Activated CD4-positive, alpha-beta T cell treated with anti-CD3 and anti-CD28 coated beads for 4 hours (primary cell): ENCODE measurements at regions not wholly inside any gene's neighbourhood (a gene's known extent, or its start where the extent isn't known, plus 50 kb on each side); places are given as distances from the start of the nearest gene placed in this dataset.
"Not testable (repeated sequence)": the region's sequence is repeated elsewhere in the genome, so short reads cannot be mapped to it uniquely, and the experiment has no call there.

ENCODE experiments used
- DNase-seq, 2 donors: peaks; one replicate each; pipeline ENCODE4 v3.0.0-alpha.2; 2020

GRCh38 chr3:59401924-59402323 is 352.1 kb upstream of the CFAP20DC start:
- no peak for DNase-seq

DNA sequence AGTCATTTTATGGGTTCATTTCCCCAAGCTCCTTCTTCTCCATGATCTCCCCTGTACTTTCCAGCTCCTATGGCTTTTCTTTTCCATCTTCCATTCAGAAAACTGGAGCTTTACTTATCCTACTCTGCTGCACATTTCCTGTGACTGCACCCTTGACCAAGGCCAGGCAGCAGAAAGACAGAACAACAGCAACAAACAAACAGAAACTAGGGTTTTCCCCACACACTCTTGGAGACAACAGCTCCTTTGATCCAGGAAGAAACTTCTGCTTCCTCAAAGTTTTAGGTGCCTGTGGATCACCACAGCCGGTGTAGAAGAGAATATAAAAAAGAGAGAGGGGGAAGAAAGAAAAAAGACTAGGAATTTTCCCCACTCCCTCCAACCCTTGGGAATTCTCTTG is 342.3 kb upstream of the CFAP20DC start:
- no peak for DNase-seq

- no peak for DNase-seq
Observed at GRCh38 chr3:59391131-59391530, 341.3 kb upstream of the CFAP20DC start.

DNA sequence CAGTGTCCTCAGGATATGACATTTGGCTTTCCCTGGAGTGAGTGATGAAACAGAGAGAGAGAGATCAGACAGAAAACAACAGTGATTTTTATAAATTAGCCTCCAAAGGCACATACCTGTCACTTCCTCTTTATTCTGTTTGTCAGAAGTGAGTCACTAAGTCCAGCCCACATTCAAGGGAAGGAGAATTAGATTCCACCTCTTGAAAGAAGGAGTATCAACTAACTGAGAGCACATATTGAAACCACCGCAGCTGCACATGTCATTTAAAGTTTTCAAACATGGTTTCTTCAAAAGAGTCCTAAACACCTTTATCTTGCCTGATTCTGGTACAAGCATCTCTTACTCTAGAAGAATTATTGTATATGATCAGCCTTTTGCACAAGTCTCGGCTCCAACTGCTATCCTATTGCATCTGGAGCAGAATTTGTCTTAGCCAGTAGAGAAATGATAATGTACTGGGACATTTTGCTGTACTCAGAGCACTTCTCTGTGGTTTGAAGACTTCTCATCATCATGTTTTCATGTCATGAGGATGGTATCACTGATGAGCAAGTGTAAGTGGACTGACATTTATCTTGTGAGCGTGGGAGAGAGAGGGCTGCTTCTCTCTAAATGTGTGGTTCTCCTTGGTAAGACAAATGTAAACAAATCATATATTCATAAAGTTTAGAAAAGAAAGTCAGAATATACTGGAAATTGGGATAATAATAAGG is 338.9 kb upstream of the CFAP20DC start:
- peak in 1 of 2 donors; percentile 19 for DNase-seq

GRCh38 chr3:59386165-59386564 is 336.3 kb upstream of the CFAP20DC start:
- no peak for DNase-seq

GRCh38 chr3:59385547-59385946 is 335.7 kb upstream of the CFAP20DC start:
- no peak for DNase-seq

DNA sequence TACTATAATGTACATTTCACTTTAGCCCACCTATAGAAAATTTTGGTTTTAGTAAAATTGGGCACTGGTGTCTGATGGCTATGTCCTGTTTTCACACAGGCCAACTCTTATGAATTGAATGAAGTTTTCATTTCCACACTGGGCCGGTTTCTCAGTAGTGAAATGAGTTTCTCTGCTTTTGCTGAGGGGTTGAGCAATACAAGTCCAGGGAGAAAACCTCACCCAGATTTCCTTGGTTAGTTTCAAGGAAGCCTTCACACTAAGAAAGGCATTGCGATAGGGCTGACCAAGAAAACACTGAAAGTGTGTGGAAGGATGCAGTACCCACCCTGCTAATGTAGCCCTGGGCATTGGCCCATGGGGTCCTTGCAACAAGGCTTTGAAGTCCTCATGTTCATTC is 331.5 kb upstream of the CFAP20DC start:
- DNase-seq, result no peak

GRCh38 chr3:59380146-59380545 is 330.3 kb upstream of the CFAP20DC start:
- no peak for DNase-seq

DNA sequence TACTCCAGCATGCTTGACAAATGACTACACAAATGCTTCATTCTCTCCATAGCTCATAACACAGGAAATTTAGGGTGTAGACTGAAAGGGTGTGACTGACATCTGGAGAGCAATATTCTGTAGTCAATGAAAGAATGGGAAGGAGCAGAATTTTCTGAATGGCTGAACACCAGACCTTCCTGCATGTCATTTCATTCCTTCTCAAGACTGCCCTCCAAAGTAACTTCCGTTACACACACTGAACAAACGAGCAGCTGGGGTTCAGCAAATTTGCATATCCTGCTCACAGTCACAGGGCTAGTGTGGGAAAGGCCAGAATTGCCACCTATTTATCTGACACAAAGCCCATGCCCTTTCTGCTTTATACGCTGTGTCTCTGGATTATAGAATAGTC is 325.0 kb upstream of the CFAP20DC start:
- DNase-seq, result no peak

DNA sequence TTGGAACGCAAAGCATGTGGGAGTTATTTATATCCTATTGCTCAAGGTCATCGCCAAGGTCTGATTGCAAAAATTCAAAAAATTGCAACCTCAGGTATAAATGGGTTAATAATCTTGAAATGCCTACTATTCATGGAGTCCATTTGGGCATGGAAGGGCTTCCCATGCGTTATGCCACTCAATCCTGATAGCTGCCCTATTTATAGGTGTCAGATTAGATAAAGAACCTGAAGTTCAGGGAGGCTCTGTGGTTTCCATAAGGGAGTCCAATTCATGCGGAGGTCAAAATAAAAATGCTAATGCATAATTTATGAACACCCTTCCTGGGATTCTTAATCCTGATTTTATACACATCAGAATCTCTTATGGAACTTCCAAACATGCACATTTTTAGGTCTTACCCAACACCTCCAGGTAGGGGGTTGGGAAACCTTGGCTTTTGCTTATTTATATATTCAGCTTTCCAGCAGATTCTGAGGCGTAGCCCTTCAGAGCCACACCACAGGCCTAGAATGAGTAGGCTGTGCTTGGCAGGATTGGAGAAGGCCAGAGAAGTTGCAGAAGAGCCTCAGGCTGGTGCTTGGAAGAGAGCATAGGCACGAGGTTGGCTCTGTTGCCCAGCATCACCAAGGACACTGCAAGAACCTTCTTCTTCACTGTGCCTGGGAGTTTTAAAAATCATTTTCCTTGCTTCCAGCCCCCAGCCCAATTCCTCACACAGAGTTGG is 324.4 kb upstream of the CFAP20DC start:
- no peak for DNase-seq

DNA sequence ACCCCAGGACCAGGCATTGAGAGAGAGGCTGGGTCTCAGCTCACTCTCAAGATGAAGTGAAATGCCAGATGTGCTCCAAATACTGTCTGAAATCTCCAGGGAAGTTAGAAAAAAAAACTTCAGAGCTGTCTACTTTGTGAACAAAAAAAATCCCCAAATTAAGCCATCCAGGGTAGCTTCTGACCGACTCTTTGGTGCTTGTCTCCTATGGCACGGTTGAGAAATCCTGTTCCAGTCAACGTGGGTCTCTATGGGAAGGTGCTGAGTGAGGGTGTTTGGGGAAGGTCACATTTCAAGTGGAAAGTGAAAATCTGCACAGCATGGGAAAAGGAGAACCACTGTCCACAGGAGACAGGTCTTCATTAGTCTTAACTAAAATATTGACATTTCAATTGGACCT is 322.5 kb upstream of the CFAP20DC start:
- DNase-seq, result no peak

GRCh38 chr3:59368900-59369675 is 319.3 kb upstream of the CFAP20DC start:
- DNase-seq, result no peak

DNA sequence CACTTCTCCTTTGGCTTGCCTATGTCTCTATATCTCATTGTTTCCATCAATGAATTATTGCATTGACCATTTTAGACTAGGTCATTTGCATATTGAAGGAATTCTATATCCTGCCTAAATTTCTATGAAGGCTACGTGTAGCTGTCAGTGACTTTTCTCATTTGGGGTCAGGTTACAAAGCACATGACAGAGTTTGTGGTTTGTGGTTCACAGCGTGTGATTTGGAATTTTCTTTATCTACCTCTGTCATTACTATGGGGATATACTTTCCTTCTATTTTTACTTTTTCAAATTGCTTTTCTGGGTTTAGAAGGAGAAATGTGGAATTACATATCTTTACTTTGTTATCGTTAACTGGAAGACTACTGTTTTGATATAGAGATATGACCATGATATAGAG is 317.3 kb upstream of the CFAP20DC start:
- no peak for DNase-seq

DNA sequence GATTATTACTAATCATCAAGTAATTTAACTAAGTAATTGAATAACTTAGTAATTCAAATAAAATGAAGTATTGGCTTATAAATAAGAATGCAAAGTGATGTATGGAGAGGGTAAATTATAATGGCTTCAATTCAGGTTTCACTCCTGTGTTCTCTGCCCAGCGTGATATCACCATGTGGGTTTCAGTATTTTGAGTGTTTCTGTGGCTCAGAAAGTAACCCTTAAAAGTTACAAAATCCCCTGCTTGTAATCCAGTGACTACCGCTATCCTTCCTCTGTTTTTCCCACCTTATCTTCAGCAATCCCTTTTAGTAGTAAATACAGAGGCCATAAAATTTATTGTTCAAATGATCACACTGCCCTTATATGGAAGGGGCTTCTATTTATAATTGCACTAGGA is 316.4 kb upstream of the CFAP20DC start:
- DNase-seq, result no peak

DNA sequence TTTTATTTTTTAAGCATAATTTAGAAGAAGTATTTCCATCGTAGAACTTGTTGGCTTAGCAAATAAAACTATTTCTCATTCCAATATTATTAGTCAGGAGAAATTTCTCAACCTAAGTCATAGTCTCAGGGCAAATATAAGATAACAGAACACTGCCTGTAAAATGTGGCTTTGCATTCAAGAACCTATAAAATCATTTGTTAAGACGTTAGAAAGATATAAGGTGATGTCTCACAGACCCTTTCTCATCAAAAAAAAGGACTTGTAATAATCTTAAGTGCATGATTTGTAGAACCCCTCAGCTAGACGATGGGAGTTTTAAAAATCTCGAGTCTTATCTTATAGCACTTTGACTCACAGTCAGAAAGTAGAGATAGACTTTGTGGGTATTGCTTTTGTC is 314.7 kb upstream of the CFAP20DC start:
- DNase-seq, result no peak

- DNase-seq, result not testable (repeated sequence)
Observed at GRCh38 chr3:59360312-59360711, 310.5 kb upstream of the CFAP20DC start.

- no peak for DNase-seq
Observed at GRCh38 chr3:59341459-59341858, 291.6 kb upstream of the CFAP20DC start.

GRCh38 chr3:59339818-59340217 is 290.0 kb upstream of the CFAP20DC start:
- DNase-seq, result no peak

DNA sequence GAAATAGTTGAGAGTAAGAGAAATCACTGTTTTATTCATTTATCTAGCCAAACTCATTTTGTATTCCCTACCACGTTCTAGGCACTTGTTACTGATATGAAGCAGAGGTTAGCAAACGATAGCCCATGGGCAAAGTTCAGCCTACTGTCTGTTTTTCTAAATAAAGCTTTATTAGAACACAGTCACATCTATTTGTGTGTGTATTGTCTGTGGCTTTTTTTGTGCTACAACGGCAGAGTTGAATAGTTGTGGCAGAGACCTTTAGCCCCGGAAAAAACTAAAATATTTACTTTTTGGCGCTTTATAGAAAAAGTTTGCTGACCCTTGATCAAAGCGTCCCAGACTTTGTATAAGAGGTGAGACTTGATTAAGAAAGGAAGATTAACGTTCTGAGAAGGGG is 289.1 kb upstream of the CFAP20DC start:
- DNase-seq, result no peak

GRCh38 chr3:59335338-59335737 is 285.5 kb upstream of the CFAP20DC start:
- DNase-seq, result no peak

DNA sequence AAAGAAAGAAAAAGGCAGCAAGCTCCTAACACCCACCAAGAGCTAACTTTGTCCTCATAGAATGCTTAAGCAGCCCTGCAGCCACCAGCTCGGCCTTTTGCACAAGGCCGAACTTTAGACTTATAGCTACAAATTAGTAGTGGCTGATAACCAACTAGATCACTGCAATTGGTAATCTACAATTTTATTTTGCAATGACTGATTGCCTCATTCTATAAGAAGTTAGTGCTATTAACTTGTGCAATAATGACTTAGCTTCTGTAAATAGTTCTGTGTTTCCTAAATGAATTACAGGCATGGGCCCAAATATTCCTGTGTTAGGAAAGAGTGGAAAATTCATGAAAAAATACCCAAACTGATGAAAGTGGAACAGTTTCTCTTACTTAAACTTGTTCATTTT is 284.8 kb upstream of the CFAP20DC start:
- no peak for DNase-seq

DNA sequence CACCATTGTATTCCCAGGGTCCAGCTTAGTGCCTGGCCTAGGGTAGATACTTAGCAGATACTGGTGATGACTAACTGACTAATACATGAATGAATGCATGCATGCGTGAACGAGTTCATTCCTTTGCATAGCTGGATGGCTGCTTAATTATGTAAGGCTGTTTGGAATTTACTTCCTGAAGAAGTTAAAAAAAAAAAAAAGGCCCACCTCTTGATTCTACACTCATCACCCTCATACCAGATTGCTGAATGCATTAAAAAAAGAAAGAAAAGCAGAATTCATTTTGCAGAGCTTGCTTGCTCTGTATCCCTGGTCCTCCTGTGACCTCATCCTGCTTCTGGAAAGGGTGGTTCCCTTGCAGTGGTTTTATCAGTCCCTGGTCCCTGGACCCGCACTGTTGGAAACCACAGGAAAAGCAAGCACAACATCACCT is 277.6 kb upstream of the CFAP20DC start:
- DNase-seq, result no peak

GRCh38 chr3:59326246-59327024 is 276.6 kb upstream of the CFAP20DC start:
- no peak for DNase-seq
